SK-N-SH (cell line): ENCODE measurements at regions not wholly inside any gene's neighbourhood (a gene's known extent, or its start where the extent isn't known, plus 50 kb on each side); places are given as distances from the start of the nearest gene placed in this dataset.

Experiments used
- CTCF ChIA-PET: fragments of 300-600, 350-600 bp; formaldehyde crosslinking; extraction: SDS; loops from one replicate; lab custom pipeline; 2021; lab: Yijun Ruan, JAX
- POLR2A ChIA-PET: fragments of 350-600 bp; sonication (Branson Sonifier 250); formaldehyde crosslinking; extraction: SDS; loops from one replicate; lab custom pipeline; 2020; ENCODE audit warnings: antibody characterized with exemption, inconsistent platforms; lab: Yijun Ruan, JAX
- DNase-seq: peaks from one replicate; pipeline ENCODE4 v3.0.0; 2012
- H2AFZ ChIP-seq: fragments of 200-600 bp; sonication (generic); 2 replicates; pipeline ENCODE4 v1.8.1; 2016; ENCODE audit warnings: antibody characterized with exemption, mild to moderate bottlenecking, low read depth
- H3F3A ChIP-seq: fragments of 200-600 bp; sonication (generic); replicated peaks from 2 replicates; pipeline ENCODE3; 2016; ENCODE audit warnings: antibody characterized with exemption, mild to moderate bottlenecking; ENCODE audit not compliant: insufficient read depth
- H3K27ac ChIP-seq, 2 experiments: fragments of 200-500 bp in 1 of 2; fragments of 200-600 bp in 1 of 2; sonication (Bioruptor generic) in 1 of 2; sonication (generic), shearing (Covaris generic) in 1 of 2; 2 replicates each; pipeline versions ENCODE4 v1.5.1 to v1.6.1; 2014 to 2016; ENCODE audit warnings: low read depth in 2 of 2, inconsistent platforms in 1 of 2, low read length in 1 of 2, mild to moderate bottlenecking in 1 of 2, mixed read lengths in 1 of 2
- H3K27me3 ChIP-seq: fragments of 200-600 bp; sonication (generic), shearing (Covaris generic); 2 replicates; pipeline ENCODE4 v1.6.1; 2016; ENCODE audit warnings: mixed run types; ENCODE audit not compliant: insufficient read depth
- H3K36me3 ChIP-seq, 2 experiments: fragments of 200-500 bp in 1 of 2; fragments of 200-600 bp in 1 of 2; sonication (Bioruptor generic) in 1 of 2; sonication (generic) in 1 of 2; replicated peaks in 1 of 2; 2 replicates each; pipeline versions ENCODE3 to v1.5.1; 2014 to 2016; ENCODE audit warnings: low read length in 1 of 2, mild to moderate bottlenecking in 1 of 2; ENCODE audit not compliant: insufficient read depth in 2 of 2, control insufficient read depth in 1 of 2
- H3K4me1 ChIP-seq, 2 experiments: fragments of 200-500 bp in 1 of 2; fragments of 200-600 bp in 1 of 2; sonication (Bioruptor generic) in 1 of 2; sonication (generic), shearing (Covaris generic) in 1 of 2; 2 replicates each; pipeline versions ENCODE4 v1.5.1 to v1.6.1; 2014 to 2016; ENCODE audit warnings: low read depth in 1 of 2, low read length in 1 of 2, mixed run types in 1 of 2; ENCODE audit not compliant: insufficient read depth in 2 of 2, control insufficient read depth in 1 of 2
- H3K4me2 ChIP-seq: fragments of 200-600 bp; sonication (generic), shearing (Covaris generic); 2 replicates; pipeline ENCODE4 v1.6.1; 2017; ENCODE audit warnings: mixed run types
- H3K4me3 ChIP-seq, 2 experiments: fragments of 200-500 bp in 1 of 2; fragments of 200-600 bp in 1 of 2; sonication (Bioruptor generic) in 1 of 2; sonication (generic), shearing (Covaris generic) in 1 of 2; 2 replicates each; pipeline versions ENCODE4 v1.5.1 to v1.8.1; 2014 to 2016; ENCODE audit warnings: low read depth in 2 of 2, inconsistent platforms in 1 of 2, low read length in 1 of 2, mild to moderate bottlenecking in 1 of 2, mixed read lengths in 1 of 2, moderate library complexity in 1 of 2
- H3K79me2 ChIP-seq: fragments of 200-600 bp; sonication (generic); 2 replicates; pipeline ENCODE4 v1.8.1; 2017; ENCODE audit warnings: mild to moderate bottlenecking; ENCODE audit not compliant: insufficient read depth
- H3K9ac ChIP-seq: fragments of 200-600 bp; sonication (generic); 2 replicates; pipeline ENCODE4 v1.6.1; 2017; ENCODE audit warnings: mixed run types
- H3K9me2 ChIP-seq: fragments of 200-600 bp; sonication (generic); 2 replicates; pipeline ENCODE4 v1.6.1; 2017; ENCODE audit warnings: mixed run types
- H3K9me3 ChIP-seq: fragments of 200-600 bp; sonication (generic); 2 replicates; pipeline ENCODE4 v1.6.1; 2017; ENCODE audit warnings: mixed run types, mild to moderate bottlenecking, moderate library complexity
- H4K20me1 ChIP-seq: fragments of 200-600 bp; sonication (generic); 2 replicates; pipeline ENCODE4 v1.6.1; 2017; ENCODE audit warnings: mild to moderate bottlenecking, mixed run types; ENCODE audit not compliant: insufficient read depth
- CHD2 ChIP-seq: fragments of 150-350 bp; IDR thresholded peaks from 2 replicates; pipeline ENCODE4 v1.6.1; 2018; ENCODE audit warnings: low read length; ENCODE audit not compliant: partially characterized antibody
- EP300 ChIP-seq, 2 experiments: IDR thresholded peaks; 2 replicates each; pipeline versions ENCODE4 v1.4.0 to v1.6.1; 2012; ENCODE audit warnings: borderline replicate concordance in 1 of 2, low read depth in 1 of 2, low read length in 1 of 2
- FOSL2 ChIP-seq: IDR thresholded peaks from 2 replicates; pipeline ENCODE4 v1.4.0; 2012; ENCODE audit warnings: low read depth, mild to moderate bottlenecking, moderate library complexity, borderline replicate concordance
- GABPA ChIP-seq: IDR thresholded peaks from 2 replicates; pipeline ENCODE4 v1.4.0; 2012; ENCODE audit warnings: low read depth, mild to moderate bottlenecking
- NRF1 ChIP-seq: IDR thresholded peaks from 2 replicates; pipeline ENCODE4 v1.6.1; 2012; ENCODE audit warnings: low read depth, mild to moderate bottlenecking, low read length
- RCOR1 ChIP-seq: fragments of 150-350 bp; IDR thresholded peaks from 2 replicates; pipeline ENCODE4 v1.6.1; 2017; ENCODE audit warnings: antibody characterized with exemption, low read length
- RFX5 ChIP-seq: IDR thresholded peaks from 2 replicates; pipeline ENCODE4 v1.6.1; 2012; ENCODE audit warnings: mild to moderate bottlenecking, improper control_type of control experiment, low read length
- RXRA ChIP-seq: IDR thresholded peaks from 2 replicates; pipeline ENCODE4 v1.4.0; 2012; ENCODE audit warnings: low read depth, mild to moderate bottlenecking, borderline replicate concordance
- SMC3 ChIP-seq: IDR thresholded peaks from 2 replicates; pipeline ENCODE4 v1.6.1; 2012; ENCODE audit warnings: low read depth, low read length, improper control_type of control experiment
- TAF1 ChIP-seq: IDR thresholded peaks from 2 replicates; pipeline ENCODE4 v1.6.1; 2012; ENCODE audit warnings: low read depth, mild to moderate bottlenecking, low read length, moderate library complexity, borderline replicate concordance
- TCF12 ChIP-seq: IDR thresholded peaks from 2 replicates; pipeline ENCODE4 v1.4.0; 2012
- WGBS: methylation state at CpG from one replicate; pipeline ENCODE4 v1.1.6; 2017; ENCODE audit warnings: low lambda C conversion rate; 5-methylcytosine and 5-hydroxymethylcytosine counted together
- TF ChIP-seq, protein P1 (sequence below): IDR thresholded peaks from 2 replicates; pipeline ENCODE4 v1.6.1; 2012; ENCODE audit warnings: mild to moderate bottlenecking, low read depth, low read length, moderate library complexity
- TF ChIP-seq, protein P2 (sequence below): IDR thresholded peaks from 2 replicates; pipeline ENCODE4 v1.4.0; 2012; ENCODE audit warnings: low read depth, borderline replicate concordance
- TF ChIP-seq, protein P3 (sequence below): fragments of 150-350 bp; IDR thresholded peaks from 2 replicates; pipeline ENCODE4 v1.6.1; 2016; ENCODE audit warnings: mild to moderate bottlenecking, low read depth, low read length

DNA sequence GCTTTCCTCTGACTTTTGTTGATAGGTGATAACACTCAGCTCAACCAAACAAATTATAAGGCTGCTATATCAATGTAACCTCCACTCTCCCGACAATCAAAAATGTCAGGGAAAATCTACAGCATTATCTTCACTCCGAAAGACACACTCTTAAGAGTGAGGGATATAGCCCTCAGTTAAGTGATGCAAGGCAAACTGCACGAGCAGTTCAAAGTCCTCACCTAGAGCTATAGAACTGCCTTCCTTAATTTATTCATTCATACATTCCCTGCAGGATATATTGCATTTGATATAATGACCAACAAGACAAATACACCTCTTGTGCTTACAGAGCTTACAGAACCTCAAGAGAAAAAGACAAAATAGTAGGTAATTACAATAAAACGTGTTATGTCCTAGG, 378.1 kb downstream of the ELAVL2 start (continued):
- TF ChIP-seq, protein P1, sequence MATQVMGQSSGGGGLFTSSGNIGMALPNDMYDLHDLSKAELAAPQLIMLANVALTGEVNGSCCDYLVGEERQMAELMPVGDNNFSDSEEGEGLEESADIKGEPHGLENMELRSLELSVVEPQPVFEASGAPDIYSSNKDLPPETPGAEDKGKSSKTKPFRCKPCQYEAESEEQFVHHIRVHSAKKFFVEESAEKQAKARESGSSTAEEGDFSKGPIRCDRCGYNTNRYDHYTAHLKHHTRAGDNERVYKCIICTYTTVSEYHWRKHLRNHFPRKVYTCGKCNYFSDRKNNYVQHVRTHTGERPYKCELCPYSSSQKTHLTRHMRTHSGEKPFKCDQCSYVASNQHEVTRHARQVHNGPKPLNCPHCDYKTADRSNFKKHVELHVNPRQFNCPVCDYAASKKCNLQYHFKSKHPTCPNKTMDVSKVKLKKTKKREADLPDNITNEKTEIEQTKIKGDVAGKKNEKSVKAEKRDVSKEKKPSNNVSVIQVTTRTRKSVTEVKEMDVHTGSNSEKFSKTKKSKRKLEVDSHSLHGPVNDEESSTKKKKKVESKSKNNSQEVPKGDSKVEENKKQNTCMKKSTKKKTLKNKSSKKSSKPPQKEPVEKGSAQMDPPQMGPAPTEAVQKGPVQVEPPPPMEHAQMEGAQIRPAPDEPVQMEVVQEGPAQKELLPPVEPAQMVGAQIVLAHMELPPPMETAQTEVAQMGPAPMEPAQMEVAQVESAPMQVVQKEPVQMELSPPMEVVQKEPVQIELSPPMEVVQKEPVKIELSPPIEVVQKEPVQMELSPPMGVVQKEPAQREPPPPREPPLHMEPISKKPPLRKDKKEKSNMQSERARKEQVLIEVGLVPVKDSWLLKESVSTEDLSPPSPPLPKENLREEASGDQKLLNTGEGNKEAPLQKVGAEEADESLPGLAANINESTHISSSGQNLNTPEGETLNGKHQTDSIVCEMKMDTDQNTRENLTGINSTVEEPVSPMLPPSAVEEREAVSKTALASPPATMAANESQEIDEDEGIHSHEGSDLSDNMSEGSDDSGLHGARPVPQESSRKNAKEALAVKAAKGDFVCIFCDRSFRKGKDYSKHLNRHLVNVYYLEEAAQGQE: no peak
- TF ChIP-seq RXRA: no peak
- no peak for TF ChIP-seq EP300 (IDR thresholded peaks at IDR 0.05; ENCODE audit: borderline replicate concordance in 1 of 2, low read depth in 1 of 2, low read length in 1 of 2)
- no peak for TF ChIP-seq SMC3
- TF ChIP-seq, protein P2, sequence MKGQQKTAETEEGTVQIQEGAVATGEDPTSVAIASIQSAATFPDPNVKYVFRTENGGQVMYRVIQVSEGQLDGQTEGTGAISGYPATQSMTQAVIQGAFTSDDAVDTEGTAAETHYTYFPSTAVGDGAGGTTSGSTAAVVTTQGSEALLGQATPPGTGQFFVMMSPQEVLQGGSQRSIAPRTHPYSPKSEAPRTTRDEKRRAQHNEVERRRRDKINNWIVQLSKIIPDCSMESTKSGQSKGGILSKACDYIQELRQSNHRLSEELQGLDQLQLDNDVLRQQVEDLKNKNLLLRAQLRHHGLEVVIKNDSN: no peak

DNA sequence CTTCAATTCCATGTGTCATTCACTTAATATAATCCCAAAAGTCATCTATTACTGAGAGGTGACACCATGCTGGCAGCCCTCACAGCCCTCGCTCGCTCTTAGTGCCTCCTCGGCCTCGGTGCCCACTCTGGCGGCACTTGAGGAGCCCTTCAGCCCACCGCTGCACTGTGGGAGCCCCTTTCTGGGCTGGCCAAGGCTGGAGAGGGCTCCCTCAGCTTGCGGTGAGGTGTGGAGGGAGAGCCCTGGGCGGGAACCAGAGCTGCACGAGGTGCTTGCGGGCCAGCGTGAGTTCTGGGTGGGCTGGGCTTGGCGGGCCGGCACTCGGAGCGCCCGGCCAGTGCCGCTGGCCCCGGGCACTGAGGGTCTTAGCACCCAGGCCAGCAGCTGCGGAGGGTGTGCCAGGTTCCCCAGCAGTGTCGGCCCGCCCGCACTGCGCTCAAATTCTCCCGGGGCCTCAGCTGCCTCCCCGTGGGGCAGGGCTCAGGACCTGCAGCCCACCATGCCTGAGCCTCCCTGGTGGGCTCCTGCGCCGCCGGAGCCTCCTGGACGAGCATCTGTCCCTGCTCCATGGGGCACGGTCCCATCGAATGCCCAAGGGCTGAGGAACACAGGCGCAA, 374.1 kb downstream of the ELAVL2 start:
- 36% methylated on average over 9 of the region's 32 CpGs for WGBS
- Histone ChIP-seq H3K79me2 (no peaks in the 10 kb centered on the region), H3K4me3 (no peak overlapping the region), H3K9ac (no peak overlapping the region), H3K9me2 (no peaks in the 10 kb centered on the region), H3K9me3 (no peaks in the 10 kb centered on the region), H4K20me1 (no peaks in the 10 kb centered on the region), H3K36me3 (no peaks in the 10 kb centered on the region), H3K4me2 (no peak overlapping the region), H2AFZ (no peak overlapping the region), H3K4me1 (no peaks in the 10 kb centered on the region), H3K27me3 (no peaks in the 10 kb centered on the region), H3F3A (no peaks in the 10 kb centered on the region), H3K27ac (no peak overlapping the region)
- POLR2A ChIA-PET: no interaction called here
- TF ChIP-seq GABPA (no peak), RCOR1 (no peak), RFX5 (no peak), NRF1 (no peak), FOSL2 (no peak), TAF1 (no peak), TCF12 (no peak), EP300 (IDR thresholded peaks at IDR 0.05; ENCODE audit: borderline replicate concordance in 1 of 2, low read depth in 1 of 2, low read length in 1 of 2) (no peak), CHD2 (no peak)
- TF ChIP-seq, protein P3, sequence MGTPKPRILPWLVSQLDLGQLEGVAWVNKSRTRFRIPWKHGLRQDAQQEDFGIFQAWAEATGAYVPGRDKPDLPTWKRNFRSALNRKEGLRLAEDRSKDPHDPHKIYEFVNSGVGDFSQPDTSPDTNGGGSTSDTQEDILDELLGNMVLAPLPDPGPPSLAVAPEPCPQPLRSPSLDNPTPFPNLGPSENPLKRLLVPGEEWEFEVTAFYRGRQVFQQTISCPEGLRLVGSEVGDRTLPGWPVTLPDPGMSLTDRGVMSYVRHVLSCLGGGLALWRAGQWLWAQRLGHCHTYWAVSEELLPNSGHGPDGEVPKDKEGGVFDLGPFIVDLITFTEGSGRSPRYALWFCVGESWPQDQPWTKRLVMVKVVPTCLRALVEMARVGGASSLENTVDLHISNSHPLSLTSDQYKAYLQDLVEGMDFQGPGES: no peak
- CTCF ChIA-PET: no interaction called here
- no peak for DNase-seq
